B cell (primary cell): ENCODE measurements at regions not wholly inside any gene's neighbourhood (a gene's known extent, or its start where the extent isn't known, plus 50 kb on each side); places are given as distances from the start of the nearest gene placed in this dataset.

Source experiments
- ATAC-seq: fragments of 200-7000 bp; cut with Tn5 transposase; one replicate; pipeline ENCODE4 v1.10.0; 2021; ENCODE audit warnings: low read depth, mild to moderate bottlenecking, moderate number of reproducible peaks, moderate library complexity
- CTCF ChIA-PET: fragments of 350-600 bp; sonication (Branson Sonifier 250); formaldehyde crosslinking; loops from one replicate; lab custom pipeline; 2021; ENCODE audit warnings: antibody characterized with exemption, inconsistent platforms; lab: Charles Lee
- POLR2A ChIA-PET: fragments of 350-600 bp; sonication (Branson Sonifier 250); formaldehyde crosslinking; loops from one replicate; lab custom pipeline; 2021; ENCODE audit warnings: antibody characterized with exemption; lab: Charles Lee
- DNase-seq: peaks from one replicate; pipeline ENCODE4 v3.0.0; 2013
- H2AFZ ChIP-seq: 2 replicates; pipeline ENCODE4 v1.6.1; 2012; ENCODE audit warnings: mild to moderate bottlenecking, low read depth, low read length; ENCODE audit not compliant: insufficient read depth, poor library complexity, severe bottlenecking
- H3K27ac ChIP-seq, 2 donors: 1 replicate in 1 of 2; 2 replicates in 1 of 2; pipeline ENCODE4 v1.5.1; 2012 to 2013; ENCODE audit warnings: low read length in 2 of 2, mild to moderate bottlenecking in 2 of 2, moderate library complexity in 1 of 2
- H3K27me3 ChIP-seq, 4 experiments: fragments of 200-600 bp in 1 of 4; sonication (generic) in 1 of 4; replicated peaks in 1 of 4; 1 replicate in 2 of 4; 2 replicates in 2 of 4; pipeline versions ENCODE4 v1.6.1 to v1.7.0; 2013 to 2016; ENCODE audit warnings: low read length in 3 of 4, mild to moderate bottlenecking in 2 of 4, mixed read lengths in 1 of 4, moderate library complexity in 1 of 4; ENCODE audit not compliant: insufficient read depth in 4 of 4, control insufficient read depth in 3 of 4; ENCODE audit errors: control extremely low read depth in 1 of 4
- H3K36me3 ChIP-seq, 2 experiments: replicated peaks in 1 of 2; 1 replicate in 1 of 2; 2 replicates in 1 of 2; pipeline versions ENCODE4 v1.6.1 to v1.7.1; 2013; ENCODE audit warnings: low read length in 1 of 2; ENCODE audit not compliant: insufficient read depth in 2 of 2, control insufficient read depth in 1 of 2; ENCODE audit errors: control extremely low read depth in 1 of 2, extremely low read depth in 1 of 2
- H3K4me1 ChIP-seq, 2 donors: fragments of 200-600 bp in 1 of 2; sonication (generic) in 1 of 2; 1 replicate in 1 of 2; 2 replicates in 1 of 2; pipeline versions ENCODE4 v1.5.1 to v1.6.1; 2013 to 2017; ENCODE audit warnings: low read length in 2 of 2; ENCODE audit not compliant: control insufficient read depth in 2 of 2, insufficient read depth in 2 of 2
- H3K4me2 ChIP-seq: replicated peaks from 2 replicates; pipeline ENCODE3; 2012; ENCODE audit warnings: mild to moderate bottlenecking, low read depth, low read length; ENCODE audit not compliant: poor library complexity, severe bottlenecking
- H3K4me3 ChIP-seq, 5 experiments: fragments of 200-600 bp in 1 of 5; sonication (generic) in 1 of 5; 1 replicate in 3 of 5; 2 replicates in 2 of 5; pipeline versions ENCODE4 v1.5.1 to v1.7.0; 2011 to 2016; ENCODE audit warnings: low read length in 4 of 5, mild to moderate bottlenecking in 4 of 5, low read depth in 2 of 5, control low read depth in 1 of 5, moderate library complexity in 1 of 5; ENCODE audit not compliant: insufficient read depth in 1 of 5; ENCODE audit errors: control extremely low read depth in 1 of 5, extremely low read depth in 1 of 5
- H3K79me2 ChIP-seq: fragments of 200-600 bp; sonication (generic); one replicate; pipeline ENCODE4 v1.6.0; 2016; ENCODE audit warnings: low read length; ENCODE audit not compliant: control insufficient read depth, insufficient read depth
- H3K9ac ChIP-seq: fragments of 200-600 bp; sonication (generic); 2 replicates; pipeline ENCODE4 v1.6.1; 2017; ENCODE audit warnings: mild to moderate bottlenecking, low read length, moderate library complexity
- H3K9me3 ChIP-seq, 3 donors: one replicate each; pipeline versions ENCODE4 v1.6.1 to v1.7.1; 2013; ENCODE audit warnings: low read length in 2 of 3; ENCODE audit not compliant: control insufficient read depth in 2 of 3, insufficient read depth in 1 of 3; ENCODE audit errors: control extremely low read depth in 1 of 3
- H4K20me1 ChIP-seq: 2 replicates; pipeline ENCODE4 v1.6.0; 2012; ENCODE audit warnings: mild to moderate bottlenecking, low read length; ENCODE audit not compliant: insufficient read depth, control insufficient read depth, poor library complexity, severe bottlenecking
- H3K27ac Mint-ChIP-seq: one replicate; pipeline ENCODE4 v1.8.0; 2021; ENCODE audit warnings: mixed read lengths
- H3K27me3 Mint-ChIP-seq: one replicate; pipeline ENCODE4 v1.8.0; 2021; ENCODE audit warnings: mixed read lengths
- H3K4me1 Mint-ChIP-seq: one replicate; pipeline ENCODE4 v1.8.0; 2021; ENCODE audit warnings: mixed read lengths
- H3K4me3 Mint-ChIP-seq: one replicate; pipeline ENCODE4 v1.8.0; 2021; ENCODE audit warnings: mixed read lengths
- H3K9me3 Mint-ChIP-seq: one replicate; pipeline ENCODE4 v1.8.0; 2022; ENCODE audit warnings: mixed read lengths; ENCODE audit not compliant: insufficient read depth
- EZH2 ChIP-seq: IDR thresholded peaks from 2 replicates; pipeline ENCODE4 v1.6.1; 2012; ENCODE audit warnings: borderline replicate concordance, low read depth, mild to moderate bottlenecking, moderate library complexity, low read length; ENCODE audit not compliant: insufficient read depth, poor library complexity, severe bottlenecking
- WGBS: methylation state at CpG from one replicate; pipeline ENCODE4 v1.1.5; 2013; ENCODE audit warnings: missing lambda C conversion rate; ENCODE audit not compliant: insufficient coverage; 5-methylcytosine and 5-hydroxymethylcytosine counted together
- intact Hi-C: fragments of 100-400 bp; cut with micrococcal nuclease; formaldehyde crosslinking; loops from one replicate; pipeline ENCODE4 v1.10.0; 2022
- TF ChIP-seq, protein P1 (sequence below): fragments of 200-600 bp; IDR thresholded peaks from one replicate; pipeline ENCODE4 v1.8.0; 2022; ENCODE audit warnings: antibody characterized with exemption, mild to moderate bottlenecking

- 13% methylated on average over 1 of the region's 2 CpGs for WGBS
Observed at GRCh38 chr4:35912174-35912573, 332.1 kb downstream of the ARAP2 start.

DNA sequence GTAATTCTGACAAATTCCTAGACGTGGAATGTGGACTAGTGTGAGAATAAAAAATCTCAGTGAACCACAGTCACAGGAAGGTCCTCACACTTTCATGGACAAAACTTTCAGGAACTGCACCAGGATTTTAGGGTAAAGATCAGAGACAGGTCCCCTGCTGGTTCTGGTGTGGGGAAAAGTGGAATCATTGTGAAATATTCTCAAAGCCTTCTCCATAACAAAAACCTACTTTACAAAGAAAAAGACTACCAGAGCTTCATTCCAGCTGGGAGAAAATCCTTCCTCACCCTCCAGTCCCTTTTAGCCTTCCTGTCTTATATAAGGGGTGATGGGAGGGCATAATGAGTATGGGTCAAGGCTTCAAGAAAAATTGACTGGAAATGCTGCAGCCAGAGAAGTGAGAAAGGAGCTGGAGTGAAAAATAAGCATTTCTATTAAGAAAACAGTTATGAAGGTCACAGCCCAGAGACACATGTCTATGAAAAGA lies 325.8 kb downstream of the ARAP2 start:
- no peak overlapping the region for H3K4me3 Mint-ChIP-seq
- H3K27me3 Mint-ChIP-seq = no peaks in the 10 kb centered on the region
- H3K4me1 ChIP-seq = no peaks in the 10 kb centered on the region
- no peaks in the 10 kb centered on the region for H3K4me1 Mint-ChIP-seq
- no peak overlapping the region for H3K9ac ChIP-seq
- POLR2A ChIA-PET = no interaction called here
- TF ChIP-seq EZH2 = no peak
- TF ChIP-seq, protein P1, sequence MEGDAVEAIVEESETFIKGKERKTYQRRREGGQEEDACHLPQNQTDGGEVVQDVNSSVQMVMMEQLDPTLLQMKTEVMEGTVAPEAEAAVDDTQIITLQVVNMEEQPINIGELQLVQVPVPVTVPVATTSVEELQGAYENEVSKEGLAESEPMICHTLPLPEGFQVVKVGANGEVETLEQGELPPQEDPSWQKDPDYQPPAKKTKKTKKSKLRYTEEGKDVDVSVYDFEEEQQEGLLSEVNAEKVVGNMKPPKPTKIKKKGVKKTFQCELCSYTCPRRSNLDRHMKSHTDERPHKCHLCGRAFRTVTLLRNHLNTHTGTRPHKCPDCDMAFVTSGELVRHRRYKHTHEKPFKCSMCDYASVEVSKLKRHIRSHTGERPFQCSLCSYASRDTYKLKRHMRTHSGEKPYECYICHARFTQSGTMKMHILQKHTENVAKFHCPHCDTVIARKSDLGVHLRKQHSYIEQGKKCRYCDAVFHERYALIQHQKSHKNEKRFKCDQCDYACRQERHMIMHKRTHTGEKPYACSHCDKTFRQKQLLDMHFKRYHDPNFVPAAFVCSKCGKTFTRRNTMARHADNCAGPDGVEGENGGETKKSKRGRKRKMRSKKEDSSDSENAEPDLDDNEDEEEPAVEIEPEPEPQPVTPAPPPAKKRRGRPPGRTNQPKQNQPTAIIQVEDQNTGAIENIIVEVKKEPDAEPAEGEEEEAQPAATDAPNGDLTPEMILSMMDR = no peak
- H3K27ac Mint-ChIP-seq = no peak overlapping the region
- H3K4me3 ChIP-seq = no peak overlapping the region
- H3K9me3 Mint-ChIP-seq = no peaks in the 10 kb centered on the region
- WGBS = no CpG with 5 or more reads among the region's 1 CpG
- intact Hi-C loops = no loop called here
- H3K4me2 ChIP-seq = no peak overlapping the region
- no peak for DNase-seq
- no peak overlapping the region for H2AFZ ChIP-seq
- H3K27me3 ChIP-seq = no peaks in the 10 kb centered on the region
- H3K27ac ChIP-seq = no peak overlapping the region
- ATAC-seq = no peak
- CTCF ChIA-PET = no interaction called here
- H4K20me1 ChIP-seq = no peaks in the 10 kb centered on the region
- no peaks in the 10 kb centered on the region for H3K79me2 ChIP-seq
- no peaks in the 10 kb centered on the region for H3K9me3 ChIP-seq
- H3K36me3 ChIP-seq = no peaks in the 10 kb centered on the region

More at GRCh38 chr4:35912174-35912573, 332.1 kb downstream of the ARAP2 start:
- H3K4me3 Mint-ChIP-seq = no peak overlapping the region
- no peak overlapping the region for H3K27ac Mint-ChIP-seq
- Histone ChIP-seq H3K9me3 (no peaks in the 10 kb centered on the region), H3K4me1 (no peaks in the 10 kb centered on the region), H4K20me1 (no peaks in the 10 kb centered on the region), H3K36me3 (no peaks in the 10 kb centered on the region), H2AFZ (no peak overlapping the region), H3K27me3 (no peaks in the 10 kb centered on the region), H3K79me2 (no peaks in the 10 kb centered on the region), H3K9ac (no peak overlapping the region), H3K4me2 (no peak overlapping the region), H3K4me3 (no peak overlapping the region), H3K27ac (no peak overlapping the region)
- CTCF ChIA-PET = no interaction called here
- TF ChIP-seq, protein P1 = no peak
- no peak for TF ChIP-seq EZH2
- no peaks in the 10 kb centered on the region for H3K4me1 Mint-ChIP-seq
- intact Hi-C loops = no loop called here
- H3K27me3 Mint-ChIP-seq = no peaks in the 10 kb centered on the region
- no peak for DNase-seq
- H3K9me3 Mint-ChIP-seq = no peaks in the 10 kb centered on the region
- POLR2A ChIA-PET = no interaction called here
- ATAC-seq = no peak
